GM12892 (cell line): ENCODE measurements at regions not wholly inside any gene's neighbourhood (a gene's known extent, or its start where the extent isn't known, plus 50 kb on each side); places are given as distances from the start of the nearest gene placed in this dataset.

Source experiments
- POLR2A ChIP-seq: IDR thresholded peaks from 2 replicates; pipeline ENCODE4 v1.6.1; 2011; ENCODE audit warnings: low read depth, low read length, control low read depth
- POLR2AphosphoS5 ChIP-seq: IDR thresholded peaks from 2 replicates; pipeline ENCODE4 v1.6.1; 2011; ENCODE audit warnings: low read depth, low read length, control low read depth
- TAF1 ChIP-seq: IDR thresholded peaks from 2 replicates; pipeline ENCODE4 v1.6.1; 2011; ENCODE audit warnings: low read depth, mild to moderate bottlenecking, control low read depth, low read length, borderline replicate concordance

- TF ChIP-seq TAF1 (no peak), POLR2A (no peak), POLR2AphosphoS5 (no peak)
Measured at GRCh38 chr18:4781873-4782272, 326.8 kb upstream of the DLGAP1 start.
